Psoas muscle (tissue), 7 donors: ENCODE measurements at regions not wholly inside any gene's neighbourhood (a gene's known extent, or its start where the extent isn't known, plus 50 kb on each side); places are given as distances from the start of the nearest gene placed in this dataset.

Source experiments
- ATAC-seq, 4 donors: fragments of 200-7000 bp; cut with Tn5 transposase; one replicate each; pipeline ENCODE4 v1.9.1; 2020; ENCODE audit warnings: moderate library complexity in 3 of 4, mild to moderate bottlenecking in 2 of 4
- DNase-seq, 2 donors: peaks; one replicate each; pipeline ENCODE4 v3.0.0-alpha.2; 2020
- H3K27ac ChIP-seq: fragments of 200-600 bp; one replicate; pipeline ENCODE4 v1.8.0; 2022
- H3K27me3 ChIP-seq, 3 donors: fragments of 200-600 bp in 1 of 3; one replicate each; pipeline versions ENCODE4 v1.6.1 to v1.8.0; 2013 to 2022; ENCODE audit warnings: low read length in 2 of 3, mild to moderate bottlenecking in 2 of 3, moderate library complexity in 1 of 3; ENCODE audit not compliant: insufficient read depth in 3 of 3
- H3K36me3 ChIP-seq, 2 donors: fragments of 200-600 bp in 1 of 2; one replicate each; pipeline versions ENCODE4 v1.6.1 to v1.8.0; 2013 to 2022; ENCODE audit warnings: low read depth in 1 of 2, mild to moderate bottlenecking in 1 of 2, moderate library complexity in 1 of 2; ENCODE audit not compliant: insufficient read depth in 1 of 2
- H3K4me1 ChIP-seq: fragments of 200-600 bp; one replicate; pipeline ENCODE4 v1.8.0; 2022
- H3K4me3 ChIP-seq: fragments of 200-600 bp; one replicate; pipeline ENCODE4 v1.8.0; 2022; ENCODE audit warnings: mild to moderate bottlenecking
- H3K9me3 ChIP-seq: fragments of 200-600 bp; one replicate; pipeline ENCODE4 v1.8.0; 2022
- whole genome bisulfite sequencing, 3 donors: extraction: QIAGEN DNeasy Blood & Tissue Kit; methylation state at CpG; one replicate each; pipeline versions ENCODE4 v1.1.6 to v1.1.7; 2013; 5-methylcytosine and 5-hydroxymethylcytosine counted together
- intact Hi-C, 2 donors: fragments of 100-400 bp; cut with DNase I; formaldehyde crosslinking; loops; one replicate each; pipeline versions ENCODE4 v1.11.0 to v1.14.2; 2022
- TF ChIP-seq, protein P1 (sequence below): fragments of 200-600 bp; IDR thresholded peaks from one replicate; pipeline ENCODE4 v1.8.0; 2022; ENCODE audit warnings: antibody characterized with exemption
- donor health status: healthy with polysubstance abuse.
- donor health status: DM: no; HTN: no; CAD: no; lungs with moderate emphysema.
- donor health status: Bipolar disorder and iron deficiency.
- donor health status: healthy.
- donor health status: DM: yes; HTN: yes; CAD: no.
- donor health status: DM: no; HTN: no; CAD: no.
- donor health status: DM: yes; HTN: yes; CAD: no.

DNA sequence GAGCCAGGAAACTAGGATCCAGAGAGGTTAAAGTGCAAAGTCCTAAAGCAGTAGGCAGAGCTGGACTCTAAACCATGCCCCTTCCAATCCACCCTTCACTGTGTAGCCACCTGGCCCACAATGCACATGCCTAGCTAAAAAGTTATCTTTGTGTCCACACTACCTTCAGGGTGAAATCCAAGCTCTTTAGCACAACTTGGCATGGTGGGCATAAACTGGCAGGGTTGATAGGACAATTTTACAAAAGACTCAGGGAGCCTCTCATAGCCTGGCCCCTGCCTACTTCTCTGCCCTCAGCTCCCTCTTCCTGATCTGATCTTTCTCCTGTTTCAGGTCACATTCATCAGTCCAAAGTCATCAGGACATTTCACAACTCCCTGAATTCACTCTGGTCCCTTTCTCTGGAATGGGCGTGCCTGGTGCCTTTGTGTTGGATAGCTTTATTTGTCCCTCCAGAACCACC lies 513.9 kb downstream of the OMA1 start:
- TF ChIP-seq, protein P1, sequence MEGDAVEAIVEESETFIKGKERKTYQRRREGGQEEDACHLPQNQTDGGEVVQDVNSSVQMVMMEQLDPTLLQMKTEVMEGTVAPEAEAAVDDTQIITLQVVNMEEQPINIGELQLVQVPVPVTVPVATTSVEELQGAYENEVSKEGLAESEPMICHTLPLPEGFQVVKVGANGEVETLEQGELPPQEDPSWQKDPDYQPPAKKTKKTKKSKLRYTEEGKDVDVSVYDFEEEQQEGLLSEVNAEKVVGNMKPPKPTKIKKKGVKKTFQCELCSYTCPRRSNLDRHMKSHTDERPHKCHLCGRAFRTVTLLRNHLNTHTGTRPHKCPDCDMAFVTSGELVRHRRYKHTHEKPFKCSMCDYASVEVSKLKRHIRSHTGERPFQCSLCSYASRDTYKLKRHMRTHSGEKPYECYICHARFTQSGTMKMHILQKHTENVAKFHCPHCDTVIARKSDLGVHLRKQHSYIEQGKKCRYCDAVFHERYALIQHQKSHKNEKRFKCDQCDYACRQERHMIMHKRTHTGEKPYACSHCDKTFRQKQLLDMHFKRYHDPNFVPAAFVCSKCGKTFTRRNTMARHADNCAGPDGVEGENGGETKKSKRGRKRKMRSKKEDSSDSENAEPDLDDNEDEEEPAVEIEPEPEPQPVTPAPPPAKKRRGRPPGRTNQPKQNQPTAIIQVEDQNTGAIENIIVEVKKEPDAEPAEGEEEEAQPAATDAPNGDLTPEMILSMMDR = no peak
- Histone ChIP-seq H3K4me1 (no peaks in the 10 kb centered on the region), H3K4me3 (no peak overlapping the region), H3K27me3 (no peaks in the 10 kb centered on the region), H3K27ac (no peak overlapping the region), H3K9me3 (no peaks in the 10 kb centered on the region), H3K36me3 (no peaks in the 10 kb centered on the region)
- WGBS, 3 donors = 88 to 94% (median 94%) methylated on average over 1 of the region's 1 CpG
- intact Hi-C loops = no loop called here
- DNase-seq (no peak), ATAC-seq (no peak)

DNA sequence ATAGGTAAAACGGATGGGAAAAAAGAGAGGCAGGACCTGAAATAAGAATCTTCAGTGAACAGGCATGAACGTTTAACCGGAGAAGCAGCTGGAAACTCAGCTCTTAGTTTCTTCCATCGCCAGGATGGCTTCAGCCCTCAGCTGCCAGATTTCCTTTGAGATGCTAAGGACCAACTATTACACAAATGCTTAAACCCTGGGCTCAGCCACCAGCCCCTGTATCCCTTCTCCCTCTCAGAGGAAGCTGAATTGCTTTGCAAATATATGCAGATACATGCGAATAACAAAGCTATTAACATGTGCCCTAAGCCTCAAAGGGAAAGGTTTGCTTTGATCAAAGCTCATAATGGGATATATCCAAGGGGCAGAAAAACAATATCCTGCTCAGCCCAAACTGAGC lies 515.1 kb downstream of the OMA1 start:
- Histone ChIP-seq H3K9me3 (no peaks in the 10 kb centered on the region), H3K4me1 (no peaks in the 10 kb centered on the region), H3K27ac (no peak overlapping the region), H3K27me3 (no peaks in the 10 kb centered on the region), H3K4me3 (no peak overlapping the region), H3K36me3 (no peaks in the 10 kb centered on the region)
- 21 to 37% (median 32%) methylated on average over 5 of the region's 5 CpGs for WGBS, 3 donors
- no peak for ATAC-seq
- intact Hi-C loops = no loop called here
- DNase-seq = no peak
- TF ChIP-seq, protein P1 = no peak

DNA sequence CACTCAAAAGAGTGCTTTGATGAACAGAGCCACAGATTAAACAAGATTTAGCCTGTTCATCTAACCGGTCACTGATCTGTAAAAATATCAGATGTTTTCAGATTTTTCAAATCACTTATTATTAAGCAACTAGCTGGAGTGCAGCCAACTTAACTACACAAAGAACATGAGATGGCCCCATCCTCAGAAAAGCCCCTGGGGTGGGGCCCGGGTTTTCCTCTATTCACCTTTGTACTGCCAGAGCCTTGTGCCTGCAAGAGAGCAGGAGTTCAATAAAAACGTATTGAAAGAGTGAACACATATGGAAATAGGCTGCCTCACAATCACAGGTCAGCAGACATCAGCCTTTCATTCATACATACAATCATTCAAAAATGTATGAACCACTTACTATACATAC lies 516.1 kb downstream of the OMA1 start:
- TF ChIP-seq, protein P1 = no peak
- no peaks in the 10 kb centered on the region for H3K9me3 ChIP-seq
- DNase-seq (no peak), ATAC-seq (no peak)
- no peak overlapping the region for H3K27ac ChIP-seq
- H3K36me3 ChIP-seq = no peaks in the 10 kb centered on the region
- 53 to 73% (median 61%) methylated on average over 3 of the region's 3 CpGs for WGBS, 3 donors
- intact Hi-C loops = no loop called here
- H3K4me3 ChIP-seq = no peak overlapping the region
- no peaks in the 10 kb centered on the region for H3K27me3 ChIP-seq
- no peaks in the 10 kb centered on the region for H3K4me1 ChIP-seq

DNA sequence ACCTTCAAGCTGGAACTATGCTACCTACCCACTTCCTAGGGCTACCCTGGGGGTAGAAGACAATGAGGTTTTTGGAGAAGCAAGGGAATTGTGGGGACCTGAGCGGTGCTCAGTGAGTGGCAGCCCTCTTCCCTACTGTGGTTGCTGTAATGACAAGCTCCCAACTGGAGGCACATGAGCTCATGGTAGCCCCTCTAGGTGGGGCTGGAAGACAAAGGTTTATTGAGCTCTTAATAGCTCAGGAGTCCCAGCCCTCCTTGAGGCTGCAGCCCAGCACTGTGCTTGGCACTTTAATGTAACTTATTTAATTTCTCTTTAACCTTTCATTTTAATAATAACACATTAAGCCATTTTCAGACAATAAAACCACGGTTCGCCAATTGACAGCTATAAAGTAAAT lies 528.9 kb downstream of the OMA1 start:
- TF ChIP-seq, protein P1 = no peak
- no peak overlapping the region for H3K27ac ChIP-seq
- H3K36me3 ChIP-seq = no peaks in the 10 kb centered on the region
- WGBS, 3 donors = 96 to 98% (median 97%) methylated on average over 3 of the region's 3 CpGs
- H3K27me3 ChIP-seq = no peaks in the 10 kb centered on the region
- H3K4me3 ChIP-seq = no peak overlapping the region
- DNase-seq = no peak
- no peaks in the 10 kb centered on the region for H3K9me3 ChIP-seq
- ATAC-seq = no peak
- H3K4me1 ChIP-seq = no peaks in the 10 kb centered on the region
- intact Hi-C loops = no loop called here

DNA sequence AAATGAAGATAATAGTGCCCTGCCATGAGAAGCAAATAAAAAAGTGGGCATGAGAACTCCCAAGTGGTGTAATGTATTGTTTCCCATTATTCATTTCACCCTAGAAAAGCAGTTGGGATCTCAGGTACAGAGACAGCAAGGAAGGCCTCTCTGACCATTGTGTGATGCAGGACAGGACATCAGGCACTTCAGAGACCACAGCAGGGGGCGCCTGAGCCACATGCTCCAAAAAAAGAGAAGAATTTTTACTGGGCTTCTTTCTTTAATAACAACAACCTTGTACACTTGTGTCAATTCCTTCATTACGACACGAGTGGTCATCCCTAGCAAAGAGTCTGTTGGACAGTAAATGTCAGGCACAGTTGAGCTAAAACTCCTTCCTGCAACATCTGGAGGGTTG lies 533.3 kb downstream of the OMA1 start:
- DNase-seq (no peak), ATAC-seq (no peak)
- TF ChIP-seq, protein P1 = no peak
- H3K4me1 ChIP-seq = no peaks in the 10 kb centered on the region
- H3K4me3 ChIP-seq = no peak overlapping the region
- WGBS, 3 donors = 67 to 81% (median 80%) methylated on average over 3 of the region's 3 CpGs
- no peaks in the 10 kb centered on the region for H3K27me3 ChIP-seq
- intact Hi-C loops = no loop called here
- no peak overlapping the region for H3K27ac ChIP-seq
- H3K36me3 ChIP-seq = no peaks in the 10 kb centered on the region
- no peaks in the 10 kb centered on the region for H3K9me3 ChIP-seq
